ENCODE measurements at regions not wholly inside any gene's neighbourhood (a gene's known extent, or its start where the extent isn't known, plus 50 kb on each side); places are given as distances from the start of the nearest gene placed in this dataset.
A peak's percentile ranks its signal among the peaks of the same experiment; 100 is the strongest.

GRCh38 chr3:28901018-28901417, 379.9 kb upstream of the RBMS3 start:
- no peaks in the 10 kb centered on the region for H3K36me3 Mint-ChIP-seq (ENCODE audit: insufficient read depth)
- no peak overlapping the region for H3K27ac Mint-ChIP-seq (ENCODE audit: low read depth)
- H3K4me1 Mint-ChIP-seq, result no peaks in the 10 kb centered on the region
- ATAC-seq (replicated peaks; ENCODE audit: extremely low read depth, poor library complexity, severe bottlenecking) (no peak), DNase-seq (ENCODE audit: low spot score in 2 of 2) (no peak)
- H3K9me3 Mint-ChIP-seq, result peaks cover 11% of the 10 kb centered on the region
- H3K27me3 Mint-ChIP-seq, result no peaks in the 10 kb centered on the region
- H3K4me3 Mint-ChIP-seq, result no peak overlapping the region

- no peak for DNase-seq (ENCODE audit: low spot score in 2 of 2)
- Mint-ChIP-seq H3K27ac (ENCODE audit: low read depth) (no peak overlapping the region), H3K9me3 (peaks cover 14% of the 10 kb centered on the region), H3K27me3 (no peaks in the 10 kb centered on the region), H3K4me3 (no peak overlapping the region), H3K36me3 (ENCODE audit: insufficient read depth) (no peaks in the 10 kb centered on the region), H3K4me1 (no peaks in the 10 kb centered on the region)
- no peak for ATAC-seq (replicated peaks; ENCODE audit: extremely low read depth, poor library complexity, severe bottlenecking)
Observed at GRCh38 chr3:28903171-28903601, 377.7 kb upstream of the RBMS3 start.

GRCh38 chr3:28905798-28906197, 375.1 kb upstream of the RBMS3 start:
- H3K4me3 Mint-ChIP-seq, result no peak overlapping the region
- no peak for DNase-seq (ENCODE audit: low spot score in 2 of 2)
- H3K4me1 Mint-ChIP-seq, result no peaks in the 10 kb centered on the region
- H3K9me3 Mint-ChIP-seq, result peaks cover 14% of the 10 kb centered on the region
- ATAC-seq (replicated peaks; ENCODE audit: extremely low read depth, poor library complexity, severe bottlenecking), result no peak
- no peaks in the 10 kb centered on the region for H3K36me3 Mint-ChIP-seq (ENCODE audit: insufficient read depth)
- H3K27ac Mint-ChIP-seq (ENCODE audit: low read depth), result no peak overlapping the region
- no peaks in the 10 kb centered on the region for H3K27me3 Mint-ChIP-seq

- Mint-ChIP-seq H3K4me3 (no peak overlapping the region), H3K4me1 (no peaks in the 10 kb centered on the region), H3K27ac (ENCODE audit: low read depth) (no peak overlapping the region), H3K27me3 (no peaks in the 10 kb centered on the region), H3K9me3 (peaks cover 9% of the 10 kb centered on the region), H3K36me3 (ENCODE audit: insufficient read depth) (no peaks in the 10 kb centered on the region)
- no peak for DNase-seq (ENCODE audit: low spot score in 2 of 2)
- no peak for ATAC-seq (replicated peaks; ENCODE audit: extremely low read depth, poor library complexity, severe bottlenecking)
Observed at GRCh38 chr3:28906561-28907310, 374.1 kb upstream of the RBMS3 start.

- DNase-seq (ENCODE audit: low spot score in 2 of 2) (no peak), ATAC-seq (replicated peaks; ENCODE audit: extremely low read depth, poor library complexity, severe bottlenecking) (no peak)
- no peaks in the 10 kb centered on the region for H3K36me3 Mint-ChIP-seq (ENCODE audit: insufficient read depth)
- H3K27me3 Mint-ChIP-seq, result no peaks in the 10 kb centered on the region
- no peaks in the 10 kb centered on the region for H3K4me1 Mint-ChIP-seq
- H3K4me3 Mint-ChIP-seq, result no peak overlapping the region
- H3K9me3 Mint-ChIP-seq, result peaks cover 9% of the 10 kb centered on the region
- no peak overlapping the region for H3K27ac Mint-ChIP-seq (ENCODE audit: low read depth)
Observed at GRCh38 chr3:28907616-28908015, 373.3 kb upstream of the RBMS3 start.

- Mint-ChIP-seq H3K36me3 (ENCODE audit: insufficient read depth) (no peaks in the 10 kb centered on the region), H3K4me3 (no peak overlapping the region), H3K27ac (ENCODE audit: low read depth) (no peak overlapping the region), H3K4me1 (no peaks in the 10 kb centered on the region), H3K9me3 (peaks cover 9% of the 10 kb centered on the region), H3K27me3 (no peaks in the 10 kb centered on the region)
- DNase-seq (ENCODE audit: low spot score in 2 of 2) (no peak), ATAC-seq (replicated peaks; ENCODE audit: extremely low read depth, poor library complexity, severe bottlenecking) (no peak)
Observed at GRCh38 chr3:28912120-28912885, 368.6 kb upstream of the RBMS3 start.

- Mint-ChIP-seq H3K27me3 (no peaks in the 10 kb centered on the region), H3K36me3 (ENCODE audit: insufficient read depth) (no peaks in the 10 kb centered on the region), H3K4me3 (no peak overlapping the region), H3K4me1 (no peaks in the 10 kb centered on the region), H3K27ac (ENCODE audit: low read depth) (peak overlapping the region; percentile 43), H3K9me3 (no peaks in the 10 kb centered on the region)
- no peak for DNase-seq (ENCODE audit: low spot score in 2 of 2)
- no peak for ATAC-seq (replicated peaks; ENCODE audit: extremely low read depth, poor library complexity, severe bottlenecking)
Observed at GRCh38 chr3:28915741-28916500, 364.9 kb upstream of the RBMS3 start.

- Mint-ChIP-seq H3K36me3 (ENCODE audit: insufficient read depth) (no peaks in the 10 kb centered on the region), H3K27ac (ENCODE audit: low read depth) (no peak overlapping the region), H3K27me3 (no peaks in the 10 kb centered on the region), H3K4me3 (no peak overlapping the region), H3K9me3 (no peaks in the 10 kb centered on the region), H3K4me1 (no peaks in the 10 kb centered on the region)
- no peak for DNase-seq (ENCODE audit: low spot score in 2 of 2)
- ATAC-seq (replicated peaks; ENCODE audit: extremely low read depth, poor library complexity, severe bottlenecking), result peak; percentile 19
Observed at GRCh38 chr3:28916713-28917499, 364.0 kb upstream of the RBMS3 start.

GRCh38 chr3:28917895-28918475, 362.9 kb upstream of the RBMS3 start:
- Mint-ChIP-seq H3K27me3 (no peaks in the 10 kb centered on the region), H3K4me3 (no peak overlapping the region), H3K9me3 (no peaks in the 10 kb centered on the region), H3K27ac (ENCODE audit: low read depth) (no peak overlapping the region), H3K4me1 (no peaks in the 10 kb centered on the region), H3K36me3 (ENCODE audit: insufficient read depth) (no peaks in the 10 kb centered on the region)
- no peak for ATAC-seq (replicated peaks; ENCODE audit: extremely low read depth, poor library complexity, severe bottlenecking)
- no peak for DNase-seq (ENCODE audit: low spot score in 2 of 2)

- no peaks in the 10 kb centered on the region for H3K36me3 Mint-ChIP-seq (ENCODE audit: insufficient read depth)
- H3K27me3 Mint-ChIP-seq, result no peaks in the 10 kb centered on the region
Observed at GRCh38 chr3:28922376-28922775, 358.5 kb upstream of the RBMS3 start.

GRCh38 chr3:28923994-28924393, 356.9 kb upstream of the RBMS3 start:
- Mint-ChIP-seq H3K4me3 (no peak overlapping the region), H3K27me3 (no peaks in the 10 kb centered on the region), H3K9me3 (no peaks in the 10 kb centered on the region), H3K27ac (ENCODE audit: low read depth) (no peak overlapping the region), H3K36me3 (ENCODE audit: insufficient read depth) (no peaks in the 10 kb centered on the region), H3K4me1 (no peaks in the 10 kb centered on the region)
- ATAC-seq (replicated peaks; ENCODE audit: extremely low read depth, poor library complexity, severe bottlenecking) (no peak), DNase-seq (ENCODE audit: low spot score in 2 of 2) (no peak)

More at GRCh38 chr3:28922376-28922775, 358.5 kb upstream of the RBMS3 start:
- Mint-ChIP-seq H3K27ac (ENCODE audit: low read depth) (no peak overlapping the region), H3K4me1 (no peaks in the 10 kb centered on the region), H3K4me3 (no peak overlapping the region), H3K9me3 (no peaks in the 10 kb centered on the region)
- no peak for ATAC-seq (replicated peaks; ENCODE audit: extremely low read depth, poor library complexity, severe bottlenecking)
- DNase-seq (ENCODE audit: low spot score in 2 of 2), result no peak
